ENCODE measurements at regions not wholly inside any gene's neighbourhood (a gene's known extent, or its start where the extent isn't known, plus 50 kb on each side); places are given as distances from the start of the nearest gene placed in this dataset.
"Not testable (repeated sequence)": the region's sequence is repeated elsewhere in the genome, so short reads cannot be mapped to it uniquely, and the experiment has no call there.

DNA sequence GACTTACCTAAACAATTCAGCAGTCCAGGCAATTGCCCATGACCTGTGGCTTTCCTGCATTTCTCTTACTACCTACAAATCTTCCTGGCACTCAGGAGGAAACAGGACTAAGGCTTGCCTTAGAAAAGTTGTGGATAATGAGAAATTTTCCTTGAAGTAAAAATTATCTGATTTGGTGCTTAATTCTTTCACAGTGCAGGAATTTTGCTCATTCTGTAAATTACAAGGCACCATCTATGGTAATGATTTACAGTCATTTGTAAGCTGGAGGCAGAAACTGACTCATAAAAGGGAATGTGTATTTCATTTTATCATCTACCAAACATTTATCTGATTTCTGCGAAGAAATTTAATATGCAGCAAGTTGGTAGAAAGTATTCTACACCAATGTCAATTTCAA is 211.5 kb upstream of the FKBP1C start:
- no peak for ATAC-seq

DNA sequence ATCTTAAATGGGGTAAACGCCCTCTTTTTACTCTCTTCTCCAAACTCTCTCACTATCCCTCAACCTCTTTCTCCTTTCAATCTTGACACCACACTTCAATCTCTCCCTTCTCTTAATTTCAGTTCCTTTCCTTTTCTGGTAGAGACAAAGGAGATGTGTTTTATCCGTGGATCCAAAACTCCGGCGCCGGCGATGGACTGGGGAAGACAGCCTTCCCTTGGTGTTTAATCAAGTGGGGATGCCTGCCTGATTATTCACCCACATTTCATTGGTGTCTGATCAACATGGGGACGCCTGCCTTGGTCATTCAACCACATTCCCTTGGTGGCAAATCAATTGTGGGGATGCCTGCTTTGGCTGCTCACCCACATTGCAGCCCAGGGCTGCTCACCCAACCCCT is 205.3 kb upstream of the FKBP1C start:
- H3K4me3 ChIP-seq; in situ Hi-C loops (cut with MboI; ENCODE audit: low sequenced_read_pairs in 4 of 4); H3K36me3 ChIP-seq; ATAC-seq; H3K4me1 ChIP-seq; H3K27me3 ChIP-seq; H3K9me3 ChIP-seq; H3K27ac ChIP-seq; DNase-seq: not testable (repeated sequence)
- intact Hi-C loops (cut with DNase I; ENCODE audit: low total_unique reads), result loop anchor here (10.0 kb wide), 1 partner anchor 1189 kb away; no protein-coding TSS in a partner anchor

More for the DNA sequence above, 211.5 kb upstream of the FKBP1C start:
- in situ Hi-C loops (cut with MboI; ENCODE audit: low sequenced_read_pairs in 4 of 4), result no loop called here
- no peaks in the 10 kb centered on the region for H3K4me1 ChIP-seq
- intact Hi-C loops (cut with DNase I; ENCODE audit: low total_unique reads), result loop anchor here (10.0 kb wide), 1 partner anchor 1195 kb away; no protein-coding TSS in a partner anchor
- H3K4me3 ChIP-seq, result no peak overlapping the region
- H3K27ac ChIP-seq, result no peak overlapping the region
- H3K36me3 ChIP-seq, result no peaks in the 10 kb centered on the region
- no peak for TF ChIP-seq POLR2A (IDR thresholded peaks at IDR 0.05)
- TF ChIP-seq, protein P1, sequence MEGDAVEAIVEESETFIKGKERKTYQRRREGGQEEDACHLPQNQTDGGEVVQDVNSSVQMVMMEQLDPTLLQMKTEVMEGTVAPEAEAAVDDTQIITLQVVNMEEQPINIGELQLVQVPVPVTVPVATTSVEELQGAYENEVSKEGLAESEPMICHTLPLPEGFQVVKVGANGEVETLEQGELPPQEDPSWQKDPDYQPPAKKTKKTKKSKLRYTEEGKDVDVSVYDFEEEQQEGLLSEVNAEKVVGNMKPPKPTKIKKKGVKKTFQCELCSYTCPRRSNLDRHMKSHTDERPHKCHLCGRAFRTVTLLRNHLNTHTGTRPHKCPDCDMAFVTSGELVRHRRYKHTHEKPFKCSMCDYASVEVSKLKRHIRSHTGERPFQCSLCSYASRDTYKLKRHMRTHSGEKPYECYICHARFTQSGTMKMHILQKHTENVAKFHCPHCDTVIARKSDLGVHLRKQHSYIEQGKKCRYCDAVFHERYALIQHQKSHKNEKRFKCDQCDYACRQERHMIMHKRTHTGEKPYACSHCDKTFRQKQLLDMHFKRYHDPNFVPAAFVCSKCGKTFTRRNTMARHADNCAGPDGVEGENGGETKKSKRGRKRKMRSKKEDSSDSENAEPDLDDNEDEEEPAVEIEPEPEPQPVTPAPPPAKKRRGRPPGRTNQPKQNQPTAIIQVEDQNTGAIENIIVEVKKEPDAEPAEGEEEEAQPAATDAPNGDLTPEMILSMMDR (IDR thresholded peaks at IDR 0.05 in 4 of 5, conservative IDR thresholded peaks at IDR 0.05 in 1 of 5), result no peak
- no peaks in the 10 kb centered on the region for H3K27me3 ChIP-seq
- DNase-seq, result no peak
- no peaks in the 10 kb centered on the region for H3K9me3 ChIP-seq

DNA sequence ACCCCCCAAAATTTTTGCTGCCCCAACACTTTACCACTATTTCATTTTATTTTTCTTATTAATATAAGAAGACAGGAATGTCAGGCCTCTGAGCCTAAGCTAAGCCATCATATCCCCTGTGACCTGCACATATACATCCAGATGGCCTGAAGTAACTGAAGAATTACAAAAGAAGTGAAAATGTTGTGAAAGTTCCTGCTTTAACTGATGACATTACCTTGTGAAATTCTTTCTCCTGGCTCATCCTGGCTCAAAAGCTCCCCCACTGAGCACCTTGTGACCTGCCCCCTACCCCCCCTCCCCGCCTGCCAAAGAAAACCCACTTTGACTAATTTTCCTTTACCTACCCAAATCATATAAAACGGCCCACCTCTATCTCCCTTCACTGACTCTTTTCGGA is 200.3 kb upstream of the FKBP1C start:
- ATAC-seq; in situ Hi-C loops (cut with MboI; ENCODE audit: low sequenced_read_pairs in 4 of 4); H3K27me3 ChIP-seq; H3K4me1 ChIP-seq; H3K27ac ChIP-seq; DNase-seq; intact Hi-C loops (cut with DNase I; ENCODE audit: low total_unique reads); H3K4me3 ChIP-seq; H3K9me3 ChIP-seq; H3K36me3 ChIP-seq: not testable (repeated sequence)

DNA sequence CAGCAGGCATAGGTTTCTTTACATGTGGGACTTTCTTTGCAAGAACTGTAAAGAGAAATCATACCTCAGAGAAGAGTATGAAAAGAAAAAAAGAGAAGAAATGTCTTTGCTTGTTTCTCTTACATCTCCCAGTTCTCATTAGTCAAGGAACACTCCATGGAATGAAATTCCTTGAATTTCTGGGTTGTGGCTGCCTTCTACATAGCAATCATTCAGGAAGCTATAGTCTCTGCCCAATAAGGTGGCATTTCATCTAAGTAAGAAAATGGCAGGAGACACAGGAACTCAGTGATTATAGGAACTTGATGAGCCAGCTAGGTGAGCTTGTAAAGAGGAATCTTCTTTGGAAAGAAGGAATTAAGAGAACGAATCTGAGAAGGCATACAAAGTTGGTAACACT is 197.0 kb upstream of the FKBP1C start:
- in situ Hi-C loops (cut with MboI; ENCODE audit: low sequenced_read_pairs in 4 of 4) (no loop called here), intact Hi-C loops (cut with DNase I; ENCODE audit: low total_unique reads) (no loop called here)
- DNase-seq (no peak), ATAC-seq (no peak)
- no peak overlapping the region for H3K27ac ChIP-seq
- no peaks in the 10 kb centered on the region for H3K4me1 ChIP-seq
- H3K27me3 ChIP-seq, result no peaks in the 10 kb centered on the region
- H3K36me3 ChIP-seq, result no peaks in the 10 kb centered on the region
- H3K4me3 ChIP-seq, result no peak overlapping the region
- TF ChIP-seq, protein P1 (IDR thresholded peaks at IDR 0.05 in 4 of 5, conservative IDR thresholded peaks at IDR 0.05 in 1 of 5), result no peak
- no peak for TF ChIP-seq POLR2A (IDR thresholded peaks at IDR 0.05)
- no peaks in the 10 kb centered on the region for H3K9me3 ChIP-seq

DNA sequence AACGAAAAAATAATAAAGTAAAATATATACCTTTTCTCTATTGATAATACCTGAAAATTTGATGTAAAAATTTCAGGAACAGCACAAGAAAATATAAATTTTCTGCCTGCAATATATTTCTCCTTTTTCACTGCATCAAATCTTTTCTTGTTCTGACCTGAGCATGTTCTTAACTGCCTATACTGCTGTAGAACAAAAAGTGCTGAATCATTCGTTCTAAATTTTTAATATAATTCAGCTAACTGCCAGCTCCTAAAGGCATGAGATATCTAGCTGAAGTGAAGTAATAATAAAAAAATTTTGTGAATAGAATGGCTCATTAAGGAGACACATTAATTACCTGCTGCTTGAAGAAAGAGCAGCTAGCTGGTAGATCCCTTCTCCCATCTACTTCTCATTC is 188.6 kb upstream of the FKBP1C start:
- Histone ChIP-seq H3K4me1 (no peaks in the 10 kb centered on the region), H3K27me3 (no peaks in the 10 kb centered on the region), H3K4me3 (no peak overlapping the region), H3K36me3 (no peaks in the 10 kb centered on the region), H3K27ac (no peak overlapping the region), H3K9me3 (no peaks in the 10 kb centered on the region)
- in situ Hi-C loops (cut with MboI; ENCODE audit: low sequenced_read_pairs in 4 of 4) (no loop called here), intact Hi-C loops (cut with DNase I; ENCODE audit: low total_unique reads) (no loop called here)
- DNase-seq (no peak), ATAC-seq (no peak)
- TF ChIP-seq POLR2A (IDR thresholded peaks at IDR 0.05), result no peak

DNA sequence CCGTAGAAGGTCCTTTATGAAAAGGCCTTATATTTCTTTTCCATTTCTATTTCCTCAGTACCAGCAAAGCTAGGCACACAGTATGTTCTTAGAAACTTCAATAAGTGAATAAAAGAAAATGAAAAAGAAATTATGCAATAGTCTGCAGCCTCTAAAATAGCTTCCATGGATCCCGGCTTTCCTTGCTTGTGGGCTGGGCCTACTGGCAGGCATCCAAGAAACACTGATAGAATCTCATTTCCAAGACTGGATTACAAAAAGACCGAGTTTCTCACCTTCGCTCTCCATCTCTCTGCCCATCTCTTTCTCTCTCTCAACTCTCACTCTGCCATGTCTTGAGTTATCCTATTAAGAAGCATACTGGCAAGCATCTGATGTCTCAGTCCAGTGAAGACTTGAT is 187.5 kb upstream of the FKBP1C start:
- ATAC-seq, result no peak
- intact Hi-C loops (cut with DNase I; ENCODE audit: low total_unique reads), result no loop called here

More for the DNA sequence above, 187.5 kb upstream of the FKBP1C start:
- DNase-seq, result no peak
- H3K27me3 ChIP-seq, result no peaks in the 10 kb centered on the region
- H3K36me3 ChIP-seq, result no peaks in the 10 kb centered on the region
- no peak for TF ChIP-seq POLR2A (IDR thresholded peaks at IDR 0.05)
- TF ChIP-seq, protein P1 (IDR thresholded peaks at IDR 0.05 in 4 of 5, conservative IDR thresholded peaks at IDR 0.05 in 1 of 5), result no peak
- no peak overlapping the region for H3K27ac ChIP-seq
- H3K4me1 ChIP-seq, result no peaks in the 10 kb centered on the region
- H3K9me3 ChIP-seq, result no peaks in the 10 kb centered on the region
- in situ Hi-C loops (cut with MboI; ENCODE audit: low sequenced_read_pairs in 4 of 4), result no loop called here
- no peak overlapping the region for H3K4me3 ChIP-seq
